HepG2 (cell line): ENCODE measurements at regions not wholly inside any gene's neighbourhood (a gene's known extent, or its start where the extent isn't known, plus 50 kb on each side); places are given as distances from the start of the nearest gene placed in this dataset.

ENCODE experiments used
- ATAC-seq: fragments of 200-7000 bp; cut with Tn5 transposase; 3 replicates; pipeline ENCODE4 v1.9.1; 2020; ENCODE audit warnings: mild to moderate bottlenecking, moderate library complexity
- BruUV-seq: library from RNA; stranded (reverse); fragments of 400-500 nt; replicated peaks from 2 replicates; lab custom pipeline; 2021; lab: Mats Ljungman, UMichigan
- CTCF ChIA-PET: fragments of 300-600 bp; formaldehyde crosslinking; extraction: SDS; loops from one replicate; lab custom pipeline; 2021; ENCODE audit warnings: low total read pairs, inconsistent platforms, low intra/inter-chr PET ratio; lab: Yijun Ruan, JAX
- POLR2A ChIA-PET: fragments of 350-600 bp; sonication (Branson Sonifier 250); formaldehyde crosslinking; loops from one replicate; lab custom pipeline; 2020; ENCODE audit warnings: antibody characterized with exemption, inconsistent platforms; lab: Yijun Ruan, JAX
- DNase-seq: peaks from one replicate; pipeline ENCODE4 v3.0.0-alpha.2; 2015; ENCODE audit warnings: low spot score
- FAIRE-seq: peaks from 3 replicates; lab custom pipeline; 2011; peaks lifted over from hg19 to GRCh38; lab: Jason Lieb, UNC
- H2AFZ ChIP-seq: one replicate; pipeline ENCODE4 v1.6.1; 2011; ENCODE audit warnings: low read length, inconsistent platforms
- H3K27ac ChIP-seq: fragments of 300-600 bp; 3 replicates; pipeline ENCODE4 v1.8.0; 2011; ENCODE audit warnings: mixed run types, mild to moderate bottlenecking, mixed read lengths, low read length, inconsistent platforms; ENCODE audit not compliant: insufficient read depth; ENCODE audit errors: extremely low read length
- H3K27me3 ChIP-seq, 2 experiments: fragments of 200-600 bp in 1 of 2; 2 replicates in 1 of 2; 3 replicates in 1 of 2; pipeline versions ENCODE4 v1.6.0 to v1.8.0; 2011; ENCODE audit warnings: low read length in 2 of 2, mild to moderate bottlenecking in 2 of 2, moderate library complexity in 2 of 2, inconsistent platforms in 1 of 2; ENCODE audit not compliant: insufficient read depth in 2 of 2, control insufficient read depth in 1 of 2
- H3K36me3 ChIP-seq, 2 experiments: fragments of 200-600 bp in 1 of 2; replicated peaks in 1 of 2; 2 replicates in 1 of 2; 3 replicates in 1 of 2; pipeline versions ENCODE4 v1.5.1 to v1.8.0; 2011; ENCODE audit warnings: low read length in 2 of 2, inconsistent platforms in 1 of 2; ENCODE audit not compliant: insufficient read depth in 2 of 2, control insufficient read depth in 1 of 2
- H3K4me1 ChIP-seq: 2 replicates; pipeline ENCODE4 v1.5.1; 2012; ENCODE audit warnings: low read length, inconsistent platforms; ENCODE audit not compliant: insufficient read depth
- H3K4me2 ChIP-seq: 2 replicates; pipeline ENCODE4 v1.6.0; 2011; ENCODE audit warnings: low read depth, low read length, inconsistent platforms
- H3K4me3 ChIP-seq, 3 experiments: fragments of 200-600 bp in 1 of 3; sonication (generic), shearing (Covaris generic) in 1 of 3; replicated peaks in 1 of 3; 2 replicates each; pipeline ENCODE4 v1.5.1; 2011 to 2016; ENCODE audit warnings: low read length in 3 of 3, inconsistent platforms in 2 of 3, low read depth in 2 of 3, mild to moderate bottlenecking in 2 of 3, control low read depth in 1 of 3, mixed read lengths in 1 of 3; ENCODE audit not compliant: insufficient read depth in 1 of 3
- H3K79me2 ChIP-seq: one replicate; pipeline ENCODE4 v1.6.1; 2011; ENCODE audit warnings: low read length, inconsistent platforms; ENCODE audit not compliant: insufficient read depth
- H3K9ac ChIP-seq: 2 replicates; pipeline ENCODE4 v1.6.0; 2011; ENCODE audit warnings: mild to moderate bottlenecking, low read depth, low read length, inconsistent platforms; ENCODE audit not compliant: insufficient read depth
- H3K9me3 ChIP-seq: 2 replicates; pipeline ENCODE4 v1.5.1; 2012; ENCODE audit warnings: mild to moderate bottlenecking, low read length
- H4K20me1 ChIP-seq: 2 replicates; pipeline ENCODE4 v1.6.0; 2011; ENCODE audit warnings: inconsistent platforms, mild to moderate bottlenecking, low read length, moderate library complexity; ENCODE audit not compliant: insufficient read depth
- BCLAF1 ChIP-seq: fragments of 450-650 bp; IDR thresholded peaks from 2 replicates; pipeline ENCODE4 v1.6.1; 2017; ENCODE audit warnings: mild to moderate bottlenecking
- GTF2F1 ChIP-seq: fragments of 150-350 bp; IDR thresholded peaks from 2 replicates; pipeline ENCODE4 v1.6.1; 2014; ENCODE audit warnings: low read length
- NFE2L2 ChIP-seq: fragments of 150-350 bp; IDR thresholded peaks from 2 replicates; pipeline ENCODE4 v1.6.1; 2014; ENCODE audit warnings: low read length
- PBX2 ChIP-seq: IDR thresholded peaks from 2 replicates; pipeline ENCODE4 v1.6.1; 2016; ENCODE audit warnings: control low read depth
- ZSCAN22 ChIP-seq: sonication (generic); formaldehyde crosslinking; IDR thresholded peaks from 2 replicates; pipeline ENCODE4 v1.4.0; 2020; ENCODE audit warnings: mild to moderate bottlenecking, missing genetic modification reagents
- WGBS: methylation state at CpG from one replicate; pipeline ENCODE4 v1.1.6; 2017; ENCODE audit warnings: low lambda C conversion rate; 5-methylcytosine and 5-hydroxymethylcytosine counted together
- in situ Hi-C: cut with HindIII; loops from 2 replicates; pipeline ENCODE4 v1.10.0; 2017; ENCODE audit warnings: low pct_unique_long_range_greater_than_20kb; ENCODE audit not compliant: extremely low pct_ligation_motif_present
- intact Hi-C: fragments of 100-400 bp; cut with micrococcal nuclease; formaldehyde crosslinking; loops from one replicate; pipeline ENCODE4 v1.10.0; 2022; ENCODE audit not compliant: unreplicated experiment

- TF ChIP-seq BCLAF1 (no peak), ZSCAN22 (CRISPR knock-in tag) (no peak), NFE2L2 (no peak)
- TF ChIP-seq, all 625 proteins: peak for 13
Measured at GRCh38 chr6:169371344-169372127, 117.9 kb upstream of the THBS2 start (continued).

DNA sequence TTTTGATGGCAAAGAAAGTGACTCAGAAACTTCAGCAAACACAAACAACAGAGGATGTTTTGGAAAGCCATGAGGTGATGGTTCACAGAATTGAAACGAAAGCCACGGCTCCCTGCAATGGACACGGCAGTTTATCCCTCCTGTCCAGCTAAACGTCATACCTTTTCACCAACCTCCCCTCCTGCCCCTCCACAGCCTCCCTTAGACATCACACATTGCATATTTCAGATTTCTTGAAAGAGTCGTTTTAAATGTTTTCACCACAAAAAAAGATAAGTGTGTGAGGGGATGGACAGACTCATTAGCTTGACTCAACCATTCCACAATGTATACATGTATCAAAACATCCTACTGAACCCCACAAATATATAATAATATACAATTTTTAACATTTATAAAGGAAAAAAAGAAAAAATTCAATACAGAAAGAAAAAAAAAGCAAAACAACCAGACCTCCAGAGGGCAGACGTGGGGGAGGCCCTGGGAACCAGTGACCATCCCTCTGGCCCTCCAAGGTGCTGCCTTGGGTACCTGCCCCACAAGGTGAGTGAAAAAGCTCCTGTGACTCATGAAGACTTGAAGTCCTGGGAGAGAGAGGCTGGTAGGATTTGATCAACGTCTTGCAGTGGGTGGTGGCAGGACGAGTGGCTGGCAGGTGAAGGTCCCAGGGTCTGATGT, 117.2 kb upstream of the THBS2 start:
- CTCF ChIA-PET = no interaction called here
- intact Hi-C loops (no loop called here), in situ Hi-C loops (no loop called here)
- Histone ChIP-seq H2AFZ (no peak overlapping the region), H3K27me3 (peaks cover 0 to 12% of the 10 kb centered on the region in 2 experiments; a peak in 2 of 5 replicates), H3K79me2 (no peaks in the 10 kb centered on the region), H3K27ac (no peak overlapping the region), H3K9me3 (peaks cover 6% of the 10 kb centered on the region; the same call in 1 of the 2 replicates), H3K4me1 (no peaks in the 10 kb centered on the region), H3K4me3 (no peak overlapping the region), H3K4me2 (no peak overlapping the region), H3K9ac (no peak overlapping the region), H3K36me3 (no peaks in the 10 kb centered on the region), H4K20me1 (0 out of 2 replicates have a peak, but pooled peaks cover 5% of the 10 kb centered on the region)
- 9% methylated on average over 8 of the region's 8 CpGs for WGBS
- peak; percentile 56 for ATAC-seq
- DNase-seq = no peak
- FAIRE-seq = no peak
- TF ChIP-seq GTF2F1 (no peak), PBX2 (CRISPR knock-in tag) (no peak)
- BruUV-seq = no TSS peak
- POLR2A ChIA-PET = no interaction called here
